ENCODE measurements at regions not wholly inside any gene's neighbourhood (a gene's known extent, or its start where the extent isn't known, plus 50 kb on each side); places are given as distances from the start of the nearest gene placed in this dataset.

- no peak for TF ChIP-seq CTCF (IDR thresholded peaks at IDR 0.05; ENCODE audit: low read depth, low read length)
- no peak overlapping the region for H3K4me3 ChIP-seq (ENCODE audit: low read depth, low read length)
Observed at GRCh38 chr4:121216461-121216860, 52.3 kb upstream of the TNIP3 start.

GRCh38 chr4:121213940-121214339 is 49.8 kb upstream of the TNIP3 start:
- no peak overlapping the region for H3K4me3 ChIP-seq (ENCODE audit: low read depth, low read length)
- no peak for TF ChIP-seq CTCF (IDR thresholded peaks at IDR 0.05; ENCODE audit: low read depth, low read length)
